ENCODE measurements at regions not wholly inside any gene's neighbourhood (a gene's known extent, or its start where the extent isn't known, plus 50 kb on each side); places are given as distances from the start of the nearest gene placed in this dataset.

- H3K4me3 ChIP-seq (ENCODE audit: low read depth, low read length) = no peak overlapping the region
- no peak for DNase-seq (ENCODE audit: low read depth)
- TF ChIP-seq POLR2A (IDR thresholded peaks at IDR 0.05; ENCODE audit: extremely low read depth, insufficient read length) (no peak), MYC (IDR thresholded peaks at IDR 0.05; ENCODE audit: low read depth, low read length) (no peak), CTCF (IDR thresholded peaks at IDR 0.05; ENCODE audit: low read depth, low read length) (no peak)
- TF ChIP-seq, protein P1, sequence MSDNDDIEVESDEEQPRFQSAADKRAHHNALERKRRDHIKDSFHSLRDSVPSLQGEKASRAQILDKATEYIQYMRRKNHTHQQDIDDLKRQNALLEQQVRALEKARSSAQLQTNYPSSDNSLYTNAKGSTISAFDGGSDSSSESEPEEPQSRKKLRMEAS (IDR thresholded peaks at IDR 0.05; ENCODE audit: low read depth, low read length) = no peak
These were observed 432.1 kb downstream of the LPIN1 start for GRCh38 chr2:12178289-12179080.

- DNase-seq (ENCODE audit: low read depth) = no peak
- H3K4me3 ChIP-seq (ENCODE audit: low read depth, low read length) = no peak overlapping the region
- TF ChIP-seq, protein P1 (IDR thresholded peaks at IDR 0.05; ENCODE audit: low read depth, low read length) = no peak
- TF ChIP-seq POLR2A (IDR thresholded peaks at IDR 0.05; ENCODE audit: extremely low read depth, insufficient read length) (no peak), MYC (IDR thresholded peaks at IDR 0.05; ENCODE audit: low read depth, low read length) (no peak), CTCF (IDR thresholded peaks at IDR 0.05; ENCODE audit: low read depth, low read length) (no peak)
These were observed 433.6 kb downstream of the LPIN1 start for GRCh38 chr2:12180031-12180430.

DNA sequence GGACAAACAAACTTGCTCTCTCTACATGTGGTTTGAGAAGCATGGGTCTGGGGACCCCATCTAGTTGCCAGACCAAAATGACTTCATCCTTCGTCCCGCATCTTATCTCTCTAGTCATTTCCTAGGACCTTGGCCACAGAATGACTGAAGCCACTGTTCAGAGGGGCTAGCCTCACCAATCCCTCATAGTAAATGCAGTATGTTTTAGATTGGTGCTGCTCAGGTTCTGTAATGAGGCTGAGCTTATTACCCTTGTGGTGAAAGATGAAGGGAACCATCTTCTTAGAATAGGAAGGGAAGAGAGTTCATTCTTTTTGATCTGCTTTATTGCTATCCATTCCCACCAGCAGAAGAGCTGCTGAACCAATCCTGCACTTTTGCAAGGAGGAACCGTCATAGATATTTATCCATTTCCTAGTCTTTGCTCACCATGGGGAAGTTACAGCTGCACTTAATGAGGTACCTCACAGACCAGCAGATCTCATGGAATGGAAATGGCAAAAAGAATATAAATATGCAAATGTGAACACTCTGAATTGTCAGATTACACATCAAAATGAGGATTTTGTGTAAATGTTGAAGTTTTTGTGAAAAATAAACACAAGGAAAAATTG, 436.7 kb downstream of the LPIN1 start:
- TF ChIP-seq MYC (IDR thresholded peaks at IDR 0.05; ENCODE audit: low read depth, low read length) = no peak
- no peak for TF ChIP-seq POLR2A (IDR thresholded peaks at IDR 0.05; ENCODE audit: extremely low read depth, insufficient read length)
- no peak for TF ChIP-seq CTCF (IDR thresholded peaks at IDR 0.05; ENCODE audit: low read depth, low read length)
- TF ChIP-seq, protein P1 (IDR thresholded peaks at IDR 0.05; ENCODE audit: low read depth, low read length) = no peak
- DNase-seq (ENCODE audit: low read depth) = peak; percentile 48
- H3K4me3 ChIP-seq (ENCODE audit: low read depth, low read length) = no peak overlapping the region

DNA sequence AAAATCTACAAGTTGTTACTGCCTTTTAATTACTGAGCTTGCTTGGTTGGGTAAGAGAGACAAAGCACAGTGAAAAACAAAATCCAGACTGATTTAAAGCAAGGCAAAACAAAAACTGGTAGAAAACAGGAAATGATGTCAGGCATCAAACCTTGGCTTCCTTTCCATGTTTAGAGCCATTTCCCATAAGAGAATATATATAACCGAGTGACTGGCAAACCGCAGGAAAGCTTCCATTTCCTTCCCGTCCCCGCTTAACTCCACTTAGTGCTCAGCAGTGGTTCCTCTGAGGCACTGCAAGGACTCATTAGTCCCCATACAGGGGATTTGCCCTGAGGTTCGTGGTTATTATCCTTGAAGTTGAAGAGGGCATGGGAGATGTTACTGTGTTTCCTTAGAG, 446.3 kb downstream of the LPIN1 start:
- no peak for TF ChIP-seq POLR2A (IDR thresholded peaks at IDR 0.05; ENCODE audit: extremely low read depth, insufficient read length)
- no peak for TF ChIP-seq CTCF (IDR thresholded peaks at IDR 0.05; ENCODE audit: low read depth, low read length)
- TF ChIP-seq, protein P1 (IDR thresholded peaks at IDR 0.05; ENCODE audit: low read depth, low read length) = no peak
- no peak for TF ChIP-seq MYC (IDR thresholded peaks at IDR 0.05; ENCODE audit: low read depth, low read length)
- DNase-seq (ENCODE audit: low read depth) = no peak
- H3K4me3 ChIP-seq (ENCODE audit: low read depth, low read length) = no peak overlapping the region

- no peak for TF ChIP-seq POLR2A (IDR thresholded peaks at IDR 0.05; ENCODE audit: extremely low read depth, insufficient read length)
- TF ChIP-seq CTCF (IDR thresholded peaks at IDR 0.05; ENCODE audit: low read depth, low read length) = no peak
- TF ChIP-seq, protein P1 (IDR thresholded peaks at IDR 0.05; ENCODE audit: low read depth, low read length) = no peak
- no peak for TF ChIP-seq MYC (IDR thresholded peaks at IDR 0.05; ENCODE audit: low read depth, low read length)
- H3K4me3 ChIP-seq (ENCODE audit: low read depth, low read length) = no peak overlapping the region
- no peak for DNase-seq (ENCODE audit: low read depth)
These were observed 448.5 kb downstream of the LPIN1 start for GRCh38 chr2:12194968-12195367.
